ENCODE measurements at regions not wholly inside any gene's neighbourhood (a gene's known extent, or its start where the extent isn't known, plus 50 kb on each side); places are given as distances from the start of the nearest gene placed in this dataset.

- no peaks in the 10 kb centered on the region for H3K27me3 ChIP-seq
- H4K20me1 ChIP-seq (ENCODE audit: insufficient read depth, poor library complexity, severe bottlenecking): no peaks in the 10 kb centered on the region
- H3K27ac ChIP-seq: no peak overlapping the region
- H3K4me3 ChIP-seq: no peak overlapping the region
- no peaks in the 10 kb centered on the region for H3K9me3 ChIP-seq (ENCODE audit: low read depth)
- H3K4me1 ChIP-seq (ENCODE audit: insufficient read depth): no peaks in the 10 kb centered on the region
- no peak for TF ChIP-seq EZH2 (IDR thresholded peaks at IDR 0.05; ENCODE audit: borderline replicate concordance)
- no peak overlapping the region for H2AFZ ChIP-seq
- H3K36me3 ChIP-seq (replicated peaks; ENCODE audit: insufficient read depth, low read depth): no peaks in the 10 kb centered on the region
- H3K79me2 ChIP-seq: no peaks in the 10 kb centered on the region
- no peak for DNase-seq (ENCODE audit: low spot score)
- H3K9me2 ChIP-seq (replicated peaks; ENCODE audit: insufficient read depth): no peaks in the 10 kb centered on the region
- WGBS (ENCODE audit: low lambda C conversion rate, missing lambda C conversion rate): 87% methylated on average over 9 of the region's 9 CpGs
- no peak overlapping the region for H3K4me2 ChIP-seq
These were observed 105.4 kb upstream of the BCL2L14 start for GRCh38 chr12:11965258-11965910.

- WGBS (ENCODE audit: low lambda C conversion rate, missing lambda C conversion rate): 95% methylated on average over 9 of the region's 9 CpGs
- Histone ChIP-seq H3K36me3 (replicated peaks; ENCODE audit: insufficient read depth, low read depth) (no peaks in the 10 kb centered on the region), H3K4me3 (no peak overlapping the region), H3K4me2 (no peak overlapping the region), H3K27me3 (no peaks in the 10 kb centered on the region), H4K20me1 (ENCODE audit: insufficient read depth, poor library complexity, severe bottlenecking) (no peaks in the 10 kb centered on the region), H3K79me2 (no peaks in the 10 kb centered on the region), H3K9me2 (replicated peaks; ENCODE audit: insufficient read depth) (no peaks in the 10 kb centered on the region), H3K9me3 (ENCODE audit: low read depth) (no peaks in the 10 kb centered on the region), H3K27ac (no peak overlapping the region), H3K4me1 (ENCODE audit: insufficient read depth) (no peaks in the 10 kb centered on the region), H2AFZ (no peak overlapping the region)
- DNase-seq (ENCODE audit: low spot score): no peak
- TF ChIP-seq EZH2 (IDR thresholded peaks at IDR 0.05; ENCODE audit: borderline replicate concordance): no peak
These were observed 103.2 kb upstream of the BCL2L14 start for GRCh38 chr12:11967376-11968047.

GRCh38 chr12:11968048-11968383, 102.7 kb upstream of the BCL2L14 start:
- H3K9me3 ChIP-seq (ENCODE audit: low read depth): no peaks in the 10 kb centered on the region
- H3K36me3 ChIP-seq (replicated peaks; ENCODE audit: insufficient read depth, low read depth): no peaks in the 10 kb centered on the region
- no peak overlapping the region for H3K4me3 ChIP-seq
- DNase-seq (ENCODE audit: low spot score): no peak
- H3K4me2 ChIP-seq: no peak overlapping the region
- H3K27ac ChIP-seq: no peak overlapping the region
- no peaks in the 10 kb centered on the region for H3K27me3 ChIP-seq
- no peaks in the 10 kb centered on the region for H4K20me1 ChIP-seq (ENCODE audit: insufficient read depth, poor library complexity, severe bottlenecking)
- H3K79me2 ChIP-seq: no peaks in the 10 kb centered on the region
- WGBS (ENCODE audit: low lambda C conversion rate, missing lambda C conversion rate): 63% methylated on average over 5 of the region's 5 CpGs
- H3K4me1 ChIP-seq (ENCODE audit: insufficient read depth): no peaks in the 10 kb centered on the region
- TF ChIP-seq EZH2 (IDR thresholded peaks at IDR 0.05; ENCODE audit: borderline replicate concordance): no peak
- TF ChIP-seq EZH2phosphoT487 (IDR thresholded peaks at IDR 0.05; ENCODE audit: low read depth, severe bottlenecking, unreplicated experiment): no peak
- no peak for TF ChIP-seq CTCF (IDR thresholded peaks at IDR 0.05; ENCODE audit: poor library complexity)
- H2AFZ ChIP-seq: no peak overlapping the region
- H3K9me2 ChIP-seq (replicated peaks; ENCODE audit: insufficient read depth): no peaks in the 10 kb centered on the region

GRCh38 chr12:11968516-11968915, 102.2 kb upstream of the BCL2L14 start:
- no peak for DNase-seq (ENCODE audit: low spot score)
- no peak for TF ChIP-seq EZH2 (IDR thresholded peaks at IDR 0.05; ENCODE audit: borderline replicate concordance)
- no peak for TF ChIP-seq EZH2phosphoT487 (IDR thresholded peaks at IDR 0.05; ENCODE audit: low read depth, severe bottlenecking, unreplicated experiment)
- TF ChIP-seq CTCF (IDR thresholded peaks at IDR 0.05; ENCODE audit: poor library complexity): no peak
- WGBS (ENCODE audit: low lambda C conversion rate, missing lambda C conversion rate): 89% methylated on average over 7 of the region's 7 CpGs
- H3K4me3 ChIP-seq: no peak overlapping the region
- no peaks in the 10 kb centered on the region for H3K4me1 ChIP-seq (ENCODE audit: insufficient read depth)
- H3K27ac ChIP-seq: no peak overlapping the region
- no peaks in the 10 kb centered on the region for H4K20me1 ChIP-seq (ENCODE audit: insufficient read depth, poor library complexity, severe bottlenecking)
- H3K27me3 ChIP-seq: no peaks in the 10 kb centered on the region
- H3K4me2 ChIP-seq: no peak overlapping the region
- H2AFZ ChIP-seq: no peak overlapping the region
- H3K36me3 ChIP-seq (replicated peaks; ENCODE audit: insufficient read depth, low read depth): no peaks in the 10 kb centered on the region
- H3K79me2 ChIP-seq: no peaks in the 10 kb centered on the region
- H3K9me2 ChIP-seq (replicated peaks; ENCODE audit: insufficient read depth): no peaks in the 10 kb centered on the region
- no peaks in the 10 kb centered on the region for H3K9me3 ChIP-seq (ENCODE audit: low read depth)
